Neuronal stem cell (in vitro differentiated cells): ENCODE measurements at regions not wholly inside any gene's neighbourhood (a gene's known extent, or its start where the extent isn't known, plus 50 kb on each side); places are given as distances from the start of the nearest gene placed in this dataset.
A peak's percentile ranks its signal among the peaks of the same experiment; 100 is the strongest.

ENCODE experiments used
- DNase-seq: peaks from one replicate; pipeline ENCODE4 v3.0.0-alpha.2; 2013; ENCODE audit warnings: low spot score
- H2AFZ ChIP-seq: one replicate; pipeline ENCODE4 v1.6.1; 2013; ENCODE audit warnings: mild to moderate bottlenecking, low read length, inconsistent platforms
- H2AK5ac ChIP-seq: 2 replicates; pipeline ENCODE4 v1.6.1; 2013; ENCODE audit warnings: low read depth, mild to moderate bottlenecking, inconsistent platforms, low read length, moderate library complexity, mixed read lengths
- H2BK120ac ChIP-seq: 2 replicates; pipeline ENCODE4 v1.6.1; 2013; ENCODE audit warnings: low read depth, mild to moderate bottlenecking, inconsistent platforms, low read length, moderate library complexity, mixed read lengths
- H2BK12ac ChIP-seq: one replicate; pipeline ENCODE4 v1.6.1; 2013; ENCODE audit warnings: low read length, inconsistent platforms
- H2BK15ac ChIP-seq: 2 replicates; pipeline ENCODE4 v1.6.1; 2013; ENCODE audit warnings: mild to moderate bottlenecking, low read length, inconsistent platforms, mixed read lengths
- H2BK5ac ChIP-seq: one replicate; pipeline ENCODE4 v1.6.1; 2013; ENCODE audit warnings: inconsistent platforms, mild to moderate bottlenecking, low read length, moderate library complexity
- H3K14ac ChIP-seq: one replicate; pipeline ENCODE4 v1.6.1; 2013; ENCODE audit warnings: low read length, inconsistent platforms
- H3K18ac ChIP-seq: 2 replicates; pipeline ENCODE4 v1.6.1; 2013; ENCODE audit warnings: low read length, inconsistent platforms
- H3K23ac ChIP-seq: 2 replicates; pipeline ENCODE4 v1.6.1; 2013; ENCODE audit warnings: low read depth, mild to moderate bottlenecking, mixed read lengths, low read length, inconsistent platforms; ENCODE audit not compliant: poor library complexity
- H3K27ac ChIP-seq: replicated peaks from 3 replicates; pipeline ENCODE4 v1.5.1; 2013; ENCODE audit warnings: low read length, inconsistent platforms
- H3K27me3 ChIP-seq, 3 experiments: 2 replicates each; pipeline ENCODE4 v1.6.1; 2013; ENCODE audit warnings: low read length in 3 of 3, mild to moderate bottlenecking in 2 of 3, inconsistent platforms in 1 of 3, low read depth in 1 of 3, mixed read lengths in 1 of 3, moderate library complexity in 1 of 3; ENCODE audit not compliant: control insufficient read depth in 3 of 3, insufficient read depth in 3 of 3
- H3K36me3 ChIP-seq, 2 donors: replicated peaks in 1 of 2; 2 replicates each; pipeline ENCODE4 v1.6.1; 2013; ENCODE audit warnings: low read length in 2 of 2; ENCODE audit not compliant: control insufficient read depth in 2 of 2, insufficient read depth in 2 of 2
- H3K4ac ChIP-seq: 2 replicates; pipeline ENCODE4 v1.6.1; 2013; ENCODE audit warnings: inconsistent platforms, mild to moderate bottlenecking, low read length, moderate library complexity
- H3K4me1 ChIP-seq, 2 donors: 1 replicate in 1 of 2; 2 replicates in 1 of 2; pipeline ENCODE4 v1.6.1; 2013; ENCODE audit warnings: low read length in 2 of 2, low read depth in 1 of 2; ENCODE audit not compliant: control insufficient read depth in 2 of 2, insufficient read depth in 1 of 2
- H3K4me2 ChIP-seq: one replicate; pipeline ENCODE4 v1.6.1; 2013; ENCODE audit warnings: mild to moderate bottlenecking, low read length, inconsistent platforms; ENCODE audit not compliant: insufficient read depth, poor library complexity, severe bottlenecking
- H3K4me3 ChIP-seq, 2 donors: 2 replicates each; pipeline ENCODE4 v1.5.1; 2013; ENCODE audit warnings: low read length in 2 of 2, mild to moderate bottlenecking in 2 of 2, inconsistent platforms in 1 of 2, moderate library complexity in 1 of 2
- H3K79me1 ChIP-seq: one replicate; pipeline ENCODE4 v1.6.1; 2013; ENCODE audit warnings: low read depth, mild to moderate bottlenecking, inconsistent platforms, low read length, moderate library complexity
- H3K9ac ChIP-seq: one replicate; pipeline ENCODE4 v1.6.1; 2013; ENCODE audit warnings: mild to moderate bottlenecking, low read depth, low read length, inconsistent platforms; ENCODE audit not compliant: poor library complexity
- H3K9me3 ChIP-seq, 2 donors: replicated peaks in 1 of 2; 2 replicates each; pipeline versions ENCODE3 to v1.6.1; 2013; ENCODE audit warnings: low read length in 2 of 2, mild to moderate bottlenecking in 2 of 2, inconsistent platforms in 1 of 2, low read depth in 1 of 2, mixed read lengths in 1 of 2, moderate library complexity in 1 of 2; ENCODE audit not compliant: control insufficient read depth in 2 of 2, insufficient read depth in 1 of 2
- H4K8ac ChIP-seq: one replicate; pipeline ENCODE4 v1.6.1; 2013; ENCODE audit warnings: low read depth, mild to moderate bottlenecking, inconsistent platforms, low read length, moderate library complexity
- H4K91ac ChIP-seq: one replicate; pipeline ENCODE4 v1.6.1; 2013; ENCODE audit warnings: low read length, low read depth, mild to moderate bottlenecking, inconsistent platforms; ENCODE audit not compliant: poor library complexity
- WGBS, 2 donors: extraction: QIAGEN DNeasy Blood & Tissue Kit; methylation state at CpG; one replicate each; pipeline ENCODE4 v1.1.7; 2013; ENCODE audit warnings: missing lambda C conversion rate in 2 of 2, mixed read lengths in 1 of 2; ENCODE audit not compliant: insufficient read length in 2 of 2, insufficient replicate concordance in 1 of 2; ENCODE audit errors: extremely low coverage in 2 of 2; 5-methylcytosine and 5-hydroxymethylcytosine counted together

GRCh38 chr3:194750491-194750828, 64.8 kb downstream of the FAM43A start:
- peak; percentile 73 for DNase-seq
- no peak overlapping the region for H4K8ac ChIP-seq

DNA sequence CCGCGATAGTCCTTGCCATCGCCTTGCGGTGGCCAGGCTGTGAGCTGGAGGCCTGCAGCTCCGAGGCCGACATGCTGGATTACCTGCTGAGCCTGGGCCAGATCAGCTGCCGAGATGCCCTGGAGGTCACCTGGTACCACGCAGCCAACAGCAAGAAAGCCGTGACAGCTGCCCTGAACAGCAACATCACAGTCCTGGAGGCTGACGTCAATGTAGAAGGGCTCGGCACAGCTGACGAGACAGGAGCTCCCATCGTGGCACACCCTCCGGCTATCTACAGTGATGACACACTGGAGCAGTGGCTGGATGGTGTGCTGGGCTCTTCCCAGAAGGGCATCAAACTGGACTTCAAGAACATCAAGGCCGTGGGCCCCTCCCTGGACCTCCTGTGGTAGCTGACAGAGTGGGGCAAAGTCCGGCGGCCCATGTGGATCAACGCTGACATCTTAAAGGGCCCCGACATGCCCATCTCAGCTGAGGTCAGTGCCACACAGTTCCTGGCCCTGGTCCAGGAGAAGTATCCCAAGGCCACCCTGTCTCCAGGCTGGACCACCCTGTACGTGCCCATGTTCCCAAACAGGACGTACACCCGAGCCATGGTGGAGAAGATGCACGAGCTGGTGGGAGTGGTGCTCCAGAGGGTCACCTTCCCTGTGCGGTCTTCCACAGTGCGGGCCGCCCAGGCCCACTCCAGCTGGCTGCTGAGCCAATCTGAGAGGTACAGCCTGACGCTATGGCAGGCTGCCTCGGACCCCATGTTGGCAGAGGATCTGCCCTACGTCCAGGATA, 70.2 kb downstream of the FAM43A start:
- WGBS, 2 donors, result no CpG with 5 or more reads among the region's 29 CpGs
- Histone ChIP-seq H3K27me3 (peaks cover 0 to 80% (median 0%) of the 10 kb centered on the region in 3 experiments), H2BK12ac (no peak overlapping the region)

More at GRCh38 chr3:194750491-194750828, 64.8 kb downstream of the FAM43A start:
- Histone ChIP-seq H3K4me3 (no peak overlapping the region), H2AK5ac (no peak overlapping the region), H3K4me1 (peaks cover 11 to 20% of the 10 kb centered on the region in 2 donors), H3K27ac (no peak overlapping the region), H3K36me3 (no peaks in the 10 kb centered on the region), H2BK5ac (no peak overlapping the region), H4K91ac (no peak overlapping the region), H2BK15ac (no peak overlapping the region), H3K23ac (no peak overlapping the region), H3K9ac (no peak overlapping the region), H3K79me1 (no peaks in the 10 kb centered on the region), H3K4me2 (no peak overlapping the region), H3K14ac (no peak overlapping the region), H3K9me3 (no peaks in the 10 kb centered on the region), H3K27me3 (peaks cover 0 to 80% (median 0%) of the 10 kb centered on the region in 3 experiments), H2BK12ac (no peak overlapping the region), H3K4ac (no peak overlapping the region), H2BK120ac (no peak overlapping the region), H3K18ac (no peak overlapping the region), H2AFZ (no peak overlapping the region)
- no CpG with 5 or more reads among the region's 5 CpGs for WGBS, 2 donors

GRCh38 chr3:194756460-194756779, 70.7 kb downstream of the FAM43A start:
- Histone ChIP-seq H3K9ac (peak overlapping the region; percentile 35), H3K79me1 (no peaks in the 10 kb centered on the region), H2AK5ac (peak overlapping the region; percentile 20), H3K9me3 (no peaks in the 10 kb centered on the region), H2BK12ac (peak overlapping the region; percentile 79), H2BK120ac (peak overlapping the region; percentile 18), H3K4me2 (no peak overlapping the region), H4K91ac (no peak overlapping the region), H3K4ac (no peak overlapping the region), H2BK5ac (no peak overlapping the region), H2AFZ (no peak overlapping the region), H3K27ac (no peak overlapping the region), H3K4me3 (peak overlapping the region in 1 of 2 donors; percentile 50), H3K14ac (peak overlapping the region; percentile 65), H4K8ac (no peak overlapping the region), H3K27me3 (peaks cover 0 to 81% (median 0%) of the 10 kb centered on the region in 3 experiments), H3K23ac (peak overlapping the region; percentile 40), H3K18ac (peak overlapping the region; percentile 82), H3K36me3 (no peaks in the 10 kb centered on the region), H2BK15ac (peak overlapping the region; percentile 52), H3K4me1 (peaks cover 0 to 6% of the 10 kb centered on the region in 2 donors)
- no peak for DNase-seq
- WGBS, 2 donors, result no CpG with 5 or more reads among the region's 4 CpGs

More for the DNA sequence above, 70.2 kb downstream of the FAM43A start:
- Histone ChIP-seq H3K4me2 (no peak overlapping the region), H3K14ac (no peak overlapping the region), H2AK5ac (peak overlapping the region; percentile 49), H4K91ac (no peak overlapping the region), H3K79me1 (no peaks in the 10 kb centered on the region), H4K8ac (no peak overlapping the region), H3K4me1 (peaks cover 0 to 5% of the 10 kb centered on the region in 2 donors), H3K23ac (peak overlapping the region; percentile 83), H2BK5ac (no peak overlapping the region), H3K36me3 (no peaks in the 10 kb centered on the region), H3K27ac (no peak overlapping the region), H2AFZ (no peak overlapping the region), H3K9ac (peak overlapping the region; percentile 35), H2BK120ac (no peak overlapping the region), H2BK15ac (peak overlapping the region; percentile 52), H3K9me3 (no peaks in the 10 kb centered on the region), H3K4ac (no peak overlapping the region), H3K4me3 (peak overlapping the region in 1 of 2 donors; percentile 32), H3K18ac (peak overlapping the region; percentile 36)
- DNase-seq, result no peak

- H2BK12ac ChIP-seq, result peak overlapping the region; percentile 79
- no peak overlapping the region for H2BK120ac ChIP-seq
- peak overlapping the region; percentile 65 for H3K14ac ChIP-seq
- H3K36me3 ChIP-seq, result no peaks in the 10 kb centered on the region
- H2AK5ac ChIP-seq, result peak overlapping the region; percentile 20
- H3K18ac ChIP-seq, result peak overlapping the region; percentile 82
- no peak overlapping the region for H3K4me2 ChIP-seq
- H2BK15ac ChIP-seq, result no peak overlapping the region
- no peaks in the 10 kb centered on the region for H3K79me1 ChIP-seq
- H3K23ac ChIP-seq, result no peak overlapping the region
- peaks cover 0 to 83% (median 0%) of the 10 kb centered on the region in 3 experiments for H3K27me3 ChIP-seq
- H3K9me3 ChIP-seq, result no peaks in the 10 kb centered on the region
- H3K4me1 ChIP-seq, result peaks cover 0 to 6% of the 10 kb centered on the region in 2 donors
- WGBS, 2 donors, result no CpG with 5 or more reads among the region's 10 CpGs
- H2BK5ac ChIP-seq, result no peak overlapping the region
- no peak overlapping the region for H3K4ac ChIP-seq
- no peak overlapping the region for H3K9ac ChIP-seq
- no peak for DNase-seq
- H3K4me3 ChIP-seq, result peak overlapping the region in 1 of 2 donors; percentile 50
- no peak overlapping the region for H3K27ac ChIP-seq
- H4K8ac ChIP-seq, result no peak overlapping the region
- no peak overlapping the region for H4K91ac ChIP-seq
- no peak overlapping the region for H2AFZ ChIP-seq
Observed at GRCh38 chr3:194756791-194757325, 71.2 kb downstream of the FAM43A start.
